Activated CD4-positive, alpha-beta T cell treated with anti-CD3 and anti-CD28 coated beads, Interleukin-2, Interleukin-4, amounts not matched to agents 100 ng/mL and 50 ng/mL, durations not matched to agents 16 hours and 8 hours (primary cell): ENCODE measurements at regions not wholly inside any gene's neighbourhood (a gene's known extent, or its start where the extent isn't known, plus 50 kb on each side); places are given as distances from the start of the nearest gene placed in this dataset.

Experiments
- DNase-seq: peaks from one replicate; pipeline ENCODE4 v3.0.0-alpha.2; 2020; ENCODE audit warnings: low spot score

- DNase-seq = no peak
Measured at GRCh38 chr1:192098001-192098400, 60.3 kb upstream of the RGS18 start.

- DNase-seq = no peak
Measured at GRCh38 chr1:192099328-192099727, 58.9 kb upstream of the RGS18 start.

DNA sequence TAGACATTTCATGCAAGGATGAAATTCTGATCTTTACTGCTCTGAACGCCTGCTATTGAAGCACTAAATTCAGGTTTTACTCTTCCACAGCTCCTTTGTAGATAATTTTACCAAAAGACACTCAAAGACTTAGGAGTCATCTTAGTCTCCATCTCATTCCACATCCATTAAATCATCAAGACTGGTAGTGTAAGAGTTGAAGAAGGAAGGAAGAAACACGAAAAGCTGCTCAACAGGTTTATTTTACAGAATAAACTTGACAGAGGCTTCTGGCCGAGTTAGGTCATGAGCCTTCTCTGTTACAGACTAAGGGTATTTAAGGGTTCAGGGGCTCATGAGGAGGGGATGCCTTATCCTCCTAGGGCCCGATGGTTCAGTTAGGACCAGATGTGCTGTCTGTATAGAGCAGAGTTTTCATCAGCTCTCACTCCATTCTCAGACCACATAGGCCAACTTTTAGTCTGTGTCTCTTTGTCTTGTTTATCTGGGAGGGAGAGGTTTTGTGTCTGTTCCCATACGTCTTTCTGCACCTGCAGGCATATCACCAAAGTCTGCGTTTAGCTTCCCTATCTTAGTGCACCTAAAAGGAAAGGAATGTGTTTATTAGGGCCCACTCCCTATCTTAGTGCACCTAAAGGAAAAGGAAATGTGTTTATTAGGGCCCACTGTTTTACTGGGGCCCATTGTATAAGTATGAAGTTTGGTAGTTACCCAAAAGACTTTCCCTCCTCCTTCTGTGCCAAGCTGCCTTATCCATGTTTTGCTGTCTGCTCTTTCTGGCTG, 57.4 kb upstream of the RGS18 start:
- DNase-seq = no peak

- no peak for DNase-seq
Measured at GRCh38 chr1:192104128-192104527, 54.1 kb upstream of the RGS18 start.

DNA sequence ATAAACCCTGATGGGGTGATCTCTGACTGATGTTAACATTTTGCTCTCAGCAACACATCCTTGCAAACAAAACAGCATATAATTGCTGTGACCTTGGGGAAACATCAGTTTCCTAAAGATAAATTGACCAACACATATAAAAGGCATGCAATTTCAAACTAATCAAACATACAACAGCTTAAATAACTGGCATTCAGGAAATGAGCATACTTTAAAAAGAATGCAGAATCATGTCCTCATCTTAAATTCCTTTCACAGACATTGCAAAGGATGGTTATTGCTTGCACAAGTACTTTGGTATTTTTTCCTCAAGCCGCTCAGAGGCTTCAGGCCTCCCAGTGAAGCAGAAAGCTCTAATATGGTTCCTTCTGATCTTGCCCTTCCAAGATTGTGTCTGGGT, 53.4 kb upstream of the RGS18 start:
- DNase-seq = no peak

- no peak for DNase-seq
Measured at GRCh38 chr1:192108161-192108560, 50.1 kb upstream of the RGS18 start.
